SK-N-SH treated with all-trans-retinoic acid at 6 μM for 48 hours (cell line): ENCODE measurements at regions not wholly inside any gene's neighbourhood (a gene's known extent, or its start where the extent isn't known, plus 50 kb on each side); places are given as distances from the start of the nearest gene placed in this dataset.

Experiments used
- ARNTL ChIP-seq: fragments of 450-650 bp; formaldehyde crosslinking; IDR thresholded peaks from 2 replicates; pipeline ENCODE4 v1.5.0; 2020; ENCODE audit warnings: low read depth, mild to moderate bottlenecking, moderate library complexity, borderline replicate concordance
- CSDC2 ChIP-seq: fragments of 250-450 bp; sonication (Bioruptor Pico); IDR thresholded peaks from 2 replicates; pipeline ENCODE4 v1.5.0; 2020; ENCODE audit warnings: mild to moderate bottlenecking, moderate library complexity
- ESRRG ChIP-seq: fragments of 250-450 bp; sonication (Bioruptor Pico); IDR thresholded peaks from 2 replicates; pipeline ENCODE4 v1.6.1; 2021; ENCODE audit warnings: mild to moderate bottlenecking
- ISL1 ChIP-seq: fragments of 250-450 bp; sonication (Bioruptor Pico); IDR thresholded peaks from 2 replicates; pipeline ENCODE4 v2.1.2; 2022; ENCODE audit warnings: mild to moderate bottlenecking, moderate library complexity
- OSR1 ChIP-seq: fragments of 250-450 bp; sonication (Bioruptor Pico); IDR thresholded peaks from 2 replicates; pipeline ENCODE4 v1.8.0; 2022; ENCODE audit warnings: moderate library complexity, mild to moderate bottlenecking, inconsistent platforms
- PATZ1 ChIP-seq: fragments of 250-450 bp; sonication (Bioruptor Pico); IDR thresholded peaks from 2 replicates; pipeline ENCODE4 v1.8.0; 2020; ENCODE audit warnings: mild to moderate bottlenecking, moderate library complexity, borderline replicate concordance
- RARB ChIP-seq: fragments of 250-450 bp; sonication (Bioruptor Pico); IDR thresholded peaks from 2 replicates; pipeline ENCODE4 v1.8.0; 2021; ENCODE audit warnings: mild to moderate bottlenecking, moderate library complexity
- ZC3H10 ChIP-seq: fragments of 250-450 bp; sonication (Bioruptor Pico); IDR thresholded peaks from 2 replicates; pipeline ENCODE4 v1.5.1; 2021; ENCODE audit warnings: mild to moderate bottlenecking, moderate library complexity
- ZFP30 ChIP-seq: fragments of 450-650 bp; formaldehyde crosslinking; IDR thresholded peaks from 2 replicates; pipeline ENCODE4 v1.5.0; 2022; ENCODE audit warnings: mild to moderate bottlenecking, moderate library complexity
- ZNF565 ChIP-seq: fragments of 450-650 bp; formaldehyde crosslinking; conservative IDR thresholded peaks from 2 replicates; pipeline ENCODE4 v1.5.0; 2020; ENCODE audit warnings: low read depth, mild to moderate bottlenecking, moderate library complexity
- ZNF70 ChIP-seq: fragments of 450-650 bp; formaldehyde crosslinking; IDR thresholded peaks from 2 replicates; pipeline ENCODE4 v1.5.0; 2020; ENCODE audit warnings: mild to moderate bottlenecking, moderate library complexity
- ZNF8 ChIP-seq: fragments of 450-650 bp; formaldehyde crosslinking; IDR thresholded peaks from 2 replicates; pipeline ENCODE4 v1.5.0; 2020; ENCODE audit warnings: mild to moderate bottlenecking, moderate library complexity

DNA sequence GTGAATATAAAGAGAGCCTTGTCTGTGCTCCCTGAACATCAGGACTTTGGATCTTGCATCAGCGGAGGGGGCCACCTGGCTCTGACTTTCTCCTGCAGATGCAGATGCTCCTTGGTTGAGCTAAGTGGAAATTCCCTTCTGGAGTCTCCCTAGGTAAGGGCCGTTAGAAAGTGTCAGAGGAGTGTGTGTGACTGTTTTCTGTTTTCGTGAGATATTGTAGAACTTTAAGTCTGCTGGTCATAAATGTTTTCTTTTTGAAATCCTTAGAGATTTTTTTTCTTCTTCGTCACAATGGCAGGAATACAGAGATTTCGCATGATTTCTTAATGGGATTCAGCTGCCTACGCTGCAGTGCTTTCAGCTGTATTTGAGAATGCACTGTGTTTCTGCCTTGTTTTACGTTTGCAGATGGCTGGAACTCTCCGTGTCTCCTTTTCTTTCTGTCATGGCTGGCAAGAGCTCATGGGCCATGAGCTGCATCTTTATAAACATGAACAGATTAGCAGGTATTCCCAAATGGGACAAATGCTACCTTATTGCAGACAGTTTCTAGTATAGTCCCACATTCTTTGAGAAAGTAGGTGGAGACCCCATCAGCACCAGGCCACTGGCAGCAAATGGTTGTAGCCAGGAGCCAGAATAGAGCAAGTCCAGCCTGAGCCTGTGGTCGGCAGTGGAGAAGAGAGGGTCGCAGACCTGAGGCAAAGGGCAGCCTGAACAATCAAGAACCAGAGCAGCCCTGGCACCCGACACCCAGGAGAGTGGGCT is 76.2 kb upstream of the FRMD6 start:
- TF ChIP-seq ZNF70 (CRISPR knock-in tag) (no peak), OSR1 (CRISPR knock-in tag) (no peak), ZFP30 (CRISPR knock-in tag) (no peak), PATZ1 (CRISPR knock-in tag) (no peak), CSDC2 (CRISPR knock-in tag) (no peak), ZNF8 (CRISPR knock-in tag) (no peak), ZNF565 (CRISPR knock-in tag) (no peak), ISL1 (CRISPR knock-in tag) (no peak), ESRRG (CRISPR knock-in tag) (no peak), ARNTL (no peak), RARB (CRISPR knock-in tag) (no peak), ZC3H10 (CRISPR knock-in tag) (no peak)
